HCT116 (cell line): ENCODE measurements at regions not wholly inside any gene's neighbourhood (a gene's known extent, or its start where the extent isn't known, plus 50 kb on each side); places are given as distances from the start of the nearest gene placed in this dataset.

ENCODE experiments used
- ATAC-seq: fragments of 200-7000 bp; cut with Tn5 transposase; 2 replicates; pipeline ENCODE4 v1.9.1; 2020; ENCODE audit warnings: mild to moderate bottlenecking, moderate library complexity
- BruUV-seq: library from RNA; stranded (reverse); fragments of 400-500 nt; replicated peaks from 2 replicates; lab custom pipeline; 2021; lab: Mats Ljungman, UMichigan
- CTCF ChIA-PET: fragments of 300-600 bp; sonication (Branson Sonifier 250); formaldehyde crosslinking; loops from one replicate; lab custom pipeline; 2021; ENCODE audit warnings: antibody characterized with exemption; lab: Charles Lee
- POLR2A ChIA-PET: fragments of 300-600, 350-600 bp; sonication (Branson Sonifier 250); formaldehyde crosslinking; loops from one replicate; lab custom pipeline; 2021; ENCODE audit warnings: antibody characterized with exemption; lab: Charles Lee
- RAD21 ChIA-PET, 2 experiments: fragments of 300-600 bp; sonication (Branson Sonifier 250); formaldehyde crosslinking; loops; one replicate each; lab custom pipeline; 2023; ENCODE audit warnings: low total read pairs in 2 of 2; ENCODE audit not compliant: uncharacterized antibody in 2 of 2, unreplicated experiment in 2 of 2, low non-redundant PET in 1 of 2; lab: Charles Lee
- DNase-seq: peaks from one replicate; pipeline ENCODE4 v3.0.0-alpha.2; 2010; ENCODE audit warnings: low read depth, low spot score
- H2AFZ ChIP-seq: fragments of 200-600 bp; shearing (Covaris generic), sonication (generic); 2 replicates; pipeline ENCODE4 v1.6.1; 2017; ENCODE audit warnings: low read depth, mixed run types, mixed read lengths, antibody characterized with exemption, low read length; ENCODE audit not compliant: poor library complexity, severe bottlenecking
- H3K27ac ChIP-seq: 2 replicates; pipeline ENCODE4 v1.5.1; 2012; ENCODE audit warnings: low read depth, low read length
- H3K27me3 ChIP-seq: fragments of 200-600 bp; sonication (generic); 2 replicates; pipeline ENCODE4 v1.6.1; 2016; ENCODE audit warnings: mixed run types, low read length, mixed read lengths; ENCODE audit not compliant: insufficient read depth
- H3K36me3 ChIP-seq, 2 experiments: fragments of 200-500 bp in 1 of 2; fragments of 200-600 bp in 1 of 2; sonication (Bioruptor generic) in 1 of 2; sonication (generic) in 1 of 2; 2 replicates each; pipeline versions ENCODE4 v1.5.1 to v1.6.1; 2014 to 2016; ENCODE audit warnings: low read length in 2 of 2, inconsistent platforms in 1 of 2, mixed read lengths in 1 of 2, mixed run types in 1 of 2; ENCODE audit not compliant: insufficient read depth in 2 of 2, control insufficient read depth in 1 of 2
- H3K4me1 ChIP-seq, 2 experiments: fragments of 200-600 bp in 1 of 2; sonication (generic) in 1 of 2; 2 replicates each; pipeline versions ENCODE4 v1.5.1 to v1.6.1; 2012 to 2017; ENCODE audit warnings: low read length in 2 of 2, inconsistent platforms in 1 of 2, mild to moderate bottlenecking in 1 of 2, mixed read lengths in 1 of 2, mixed run types in 1 of 2, moderate library complexity in 1 of 2; ENCODE audit not compliant: insufficient read depth in 2 of 2, control insufficient read depth in 1 of 2
- H3K4me2 ChIP-seq: fragments of 200-600 bp; sonication (generic); 2 replicates; pipeline ENCODE4 v1.6.1; 2017; ENCODE audit warnings: mixed run types, low read length, mixed read lengths
- H3K4me3 ChIP-seq, 2 experiments: fragments of 200-600 bp in 1 of 2; sonication (generic) in 1 of 2; replicated peaks in 1 of 2; 2 replicates each; pipeline ENCODE4 v1.5.1; 2011 to 2016; ENCODE audit warnings: low read length in 2 of 2, control low read depth in 1 of 2, low read depth in 1 of 2, mild to moderate bottlenecking in 1 of 2, mixed read lengths in 1 of 2, mixed run types in 1 of 2
- H3K79me2 ChIP-seq: fragments of 200-600 bp; sonication (generic); 2 replicates; pipeline ENCODE4 v1.6.1; 2017; ENCODE audit warnings: mild to moderate bottlenecking, mixed run types, low read length, moderate library complexity, mixed read lengths; ENCODE audit not compliant: insufficient read depth
- H3K9ac ChIP-seq: fragments of 200-600 bp; sonication (generic); 2 replicates; pipeline ENCODE4 v1.6.1; 2016; ENCODE audit warnings: low read length, mixed read lengths
- H3K9me2 ChIP-seq: fragments of 200-600 bp; sonication (generic), shearing (Covaris generic); 2 replicates; pipeline ENCODE4 v1.6.1; 2017; ENCODE audit warnings: mixed run types, mild to moderate bottlenecking, moderate library complexity; ENCODE audit not compliant: insufficient read depth
- H3K9me3 ChIP-seq, 2 experiments: fragments of 200-500 bp in 1 of 2; fragments of 200-600 bp in 1 of 2; sonication (Bioruptor generic) in 1 of 2; sonication (generic) in 1 of 2; 2 replicates each; pipeline ENCODE4 v1.6.1; 2014 to 2017; ENCODE audit warnings: low read length in 2 of 2, mixed read lengths in 2 of 2, inconsistent platforms in 1 of 2, low read depth in 1 of 2, mild to moderate bottlenecking in 1 of 2, mixed run types in 1 of 2, moderate library complexity in 1 of 2; ENCODE audit not compliant: control insufficient read depth in 1 of 2, insufficient read depth in 1 of 2
- H4K20me1 ChIP-seq: fragments of 200-600 bp; sonication (generic), shearing (Covaris generic); 2 replicates; pipeline ENCODE4 v1.6.1; 2017; ENCODE audit warnings: mixed run types, mild to moderate bottlenecking, moderate library complexity; ENCODE audit not compliant: insufficient read depth
- CBX3 ChIP-seq: IDR thresholded peaks from 2 replicates; pipeline ENCODE4 v1.6.1; 2012; ENCODE audit warnings: low read depth
- EGR1 ChIP-seq: IDR thresholded peaks from 2 replicates; pipeline ENCODE4 v1.6.1; 2012; ENCODE audit warnings: low read depth
- EZH2 ChIP-seq: fragments of 200-600 bp; sonication (generic); IDR thresholded peaks from 2 replicates; pipeline ENCODE4 v1.6.1; 2017; ENCODE audit warnings: antibody characterized with exemption, mixed run types
- JUND ChIP-seq: IDR thresholded peaks from 2 replicates; pipeline ENCODE4 v1.6.1; 2012
- POLR2A ChIP-seq: IDR thresholded peaks from 2 replicates; pipeline ENCODE4 v1.7.0; 2011; ENCODE audit warnings: borderline replicate concordance; ENCODE audit not compliant: insufficient read depth, insufficient read length; ENCODE audit errors: extremely low read depth
- POLR2AphosphoS5 ChIP-seq: IDR thresholded peaks from 2 replicates; pipeline ENCODE4 v1.6.1; 2011; ENCODE audit warnings: mild to moderate bottlenecking, low read depth, low read length, moderate library complexity
- RAD21 ChIP-seq: IDR thresholded peaks from 2 replicates; pipeline ENCODE4 v1.6.1; 2012; ENCODE audit warnings: low read depth, mild to moderate bottlenecking
- SP1 ChIP-seq: IDR thresholded peaks from 2 replicates; pipeline ENCODE4 v1.6.1; 2012; ENCODE audit warnings: low read depth
- ZBTB33 ChIP-seq: IDR thresholded peaks from 2 replicates; pipeline ENCODE4 v1.6.1; 2011; ENCODE audit warnings: mild to moderate bottlenecking, low read length, moderate library complexity; ENCODE audit not compliant: insufficient replicate concordance; ENCODE audit errors: extremely low read depth
- ZFX ChIP-seq: fragments of 450-650 bp; IDR thresholded peaks from 2 replicates; pipeline ENCODE4 v1.6.1; 2017
- intact Hi-C: fragments of 100-400 bp; cut with micrococcal nuclease; formaldehyde crosslinking; loops from 2 replicates; pipeline ENCODE4 v1.10.0; 2022
- TF ChIP-seq, protein P1 (sequence below): IDR thresholded peaks from 2 replicates; pipeline ENCODE4 v1.6.1; 2012; ENCODE audit warnings: low read depth
- TF ChIP-seq, protein P2 (sequence below): IDR thresholded peaks from 2 replicates; pipeline ENCODE4 v1.6.1; 2012

DNA sequence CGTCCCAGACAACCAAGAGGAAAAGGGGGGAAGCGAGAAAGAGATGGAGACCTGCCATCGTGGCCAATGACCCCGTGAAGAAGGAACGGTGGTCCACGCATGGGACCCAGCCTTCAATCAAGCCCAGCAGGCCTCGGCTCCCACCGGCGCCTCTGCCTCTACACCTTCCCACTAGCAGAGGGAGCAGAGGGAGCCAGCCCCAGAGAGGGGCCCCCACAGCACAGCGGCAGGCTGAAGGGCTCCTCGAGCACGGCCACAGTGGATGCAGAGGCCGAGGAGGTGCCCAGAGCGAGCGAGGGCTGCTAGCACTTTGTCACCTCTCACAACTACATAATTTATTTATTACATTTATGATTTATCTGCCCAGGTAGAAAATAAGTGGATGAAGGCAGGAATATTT lies 68.4 kb upstream of the TOPAZ1 start:
- ChIA-PET CTCF (no interaction called here), RAD21 (no interaction called here), POLR2A (no interaction called here)
- Histone ChIP-seq H3K36me3 (no peaks in the 10 kb centered on the region), H3K79me2 (no peaks in the 10 kb centered on the region), H4K20me1 (no peaks in the 10 kb centered on the region), H3K4me3 (no peak overlapping the region), H3K4me2 (no peak overlapping the region), H3K4me1 (no peaks in the 10 kb centered on the region), H3K9me3 (no peaks in the 10 kb centered on the region), H3K27ac (no peak overlapping the region), H3K27me3 (peaks cover 16% of the 10 kb centered on the region), H2AFZ (no peak overlapping the region), H3K9ac (no peak overlapping the region), H3K9me2 (no peaks in the 10 kb centered on the region)
- no peak for ATAC-seq
- BruUV-seq = no TSS peak
- no peak for DNase-seq
- no peak for TF ChIP-seq EGR1
- TF ChIP-seq EZH2 = no peak
- TF ChIP-seq, protein P1, sequence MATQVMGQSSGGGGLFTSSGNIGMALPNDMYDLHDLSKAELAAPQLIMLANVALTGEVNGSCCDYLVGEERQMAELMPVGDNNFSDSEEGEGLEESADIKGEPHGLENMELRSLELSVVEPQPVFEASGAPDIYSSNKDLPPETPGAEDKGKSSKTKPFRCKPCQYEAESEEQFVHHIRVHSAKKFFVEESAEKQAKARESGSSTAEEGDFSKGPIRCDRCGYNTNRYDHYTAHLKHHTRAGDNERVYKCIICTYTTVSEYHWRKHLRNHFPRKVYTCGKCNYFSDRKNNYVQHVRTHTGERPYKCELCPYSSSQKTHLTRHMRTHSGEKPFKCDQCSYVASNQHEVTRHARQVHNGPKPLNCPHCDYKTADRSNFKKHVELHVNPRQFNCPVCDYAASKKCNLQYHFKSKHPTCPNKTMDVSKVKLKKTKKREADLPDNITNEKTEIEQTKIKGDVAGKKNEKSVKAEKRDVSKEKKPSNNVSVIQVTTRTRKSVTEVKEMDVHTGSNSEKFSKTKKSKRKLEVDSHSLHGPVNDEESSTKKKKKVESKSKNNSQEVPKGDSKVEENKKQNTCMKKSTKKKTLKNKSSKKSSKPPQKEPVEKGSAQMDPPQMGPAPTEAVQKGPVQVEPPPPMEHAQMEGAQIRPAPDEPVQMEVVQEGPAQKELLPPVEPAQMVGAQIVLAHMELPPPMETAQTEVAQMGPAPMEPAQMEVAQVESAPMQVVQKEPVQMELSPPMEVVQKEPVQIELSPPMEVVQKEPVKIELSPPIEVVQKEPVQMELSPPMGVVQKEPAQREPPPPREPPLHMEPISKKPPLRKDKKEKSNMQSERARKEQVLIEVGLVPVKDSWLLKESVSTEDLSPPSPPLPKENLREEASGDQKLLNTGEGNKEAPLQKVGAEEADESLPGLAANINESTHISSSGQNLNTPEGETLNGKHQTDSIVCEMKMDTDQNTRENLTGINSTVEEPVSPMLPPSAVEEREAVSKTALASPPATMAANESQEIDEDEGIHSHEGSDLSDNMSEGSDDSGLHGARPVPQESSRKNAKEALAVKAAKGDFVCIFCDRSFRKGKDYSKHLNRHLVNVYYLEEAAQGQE = no peak
- TF ChIP-seq RAD21 = no peak
- no peak for TF ChIP-seq POLR2AphosphoS5
- TF ChIP-seq ZFX = no peak
- TF ChIP-seq, protein P2, sequence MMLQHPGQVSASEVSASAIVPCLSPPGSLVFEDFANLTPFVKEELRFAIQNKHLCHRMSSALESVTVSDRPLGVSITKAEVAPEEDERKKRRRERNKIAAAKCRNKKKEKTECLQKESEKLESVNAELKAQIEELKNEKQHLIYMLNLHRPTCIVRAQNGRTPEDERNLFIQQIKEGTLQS = no peak
- TF ChIP-seq SP1 = no peak
- no peak for TF ChIP-seq POLR2A
- TF ChIP-seq CBX3 = no peak
- TF ChIP-seq ZBTB33 = no peak
- TF ChIP-seq JUND = no peak
- intact Hi-C loops = no loop called here
